ENCODE measurements at regions not wholly inside any gene's neighbourhood (a gene's known extent, or its start where the extent isn't known, plus 50 kb on each side); places are given as distances from the start of the nearest gene placed in this dataset.
"Not testable (repeated sequence)": the region's sequence is repeated elsewhere in the genome, so short reads cannot be mapped to it uniquely, and the experiment has no call there.

DNA sequence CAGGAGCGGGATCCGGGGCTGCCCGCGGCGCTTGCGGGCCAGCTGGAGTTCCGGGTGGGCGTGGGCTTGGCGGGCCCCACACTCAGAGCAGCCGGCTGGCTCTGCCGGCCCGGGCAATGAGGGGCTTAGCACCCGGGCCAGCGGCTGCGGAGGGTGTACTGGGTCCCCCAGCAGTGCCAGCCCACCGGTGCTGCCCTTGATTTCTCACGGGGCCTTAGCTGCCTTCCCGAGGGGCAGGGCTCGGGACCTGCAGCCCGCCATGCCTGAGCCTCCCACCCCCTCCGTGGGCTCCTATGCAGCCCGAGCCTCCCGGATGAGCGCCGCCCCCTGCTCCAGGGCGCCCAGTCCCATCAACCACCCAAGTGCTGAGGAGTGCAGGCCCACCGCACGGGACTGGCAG is 121.6 kb downstream of the FAM174A start:
- H3K27me3 Mint-ChIP-seq; H3K27ac ChIP-seq (ENCODE audit: low read depth, low read length); H3K4me3 Mint-ChIP-seq; POLR2A ChIA-PET; H3K27ac Mint-ChIP-seq; H3K4me1 ChIP-seq (ENCODE audit: insufficient read depth, low read length); DNase-seq; CTCF ChIA-PET; H3K9me3 ChIP-seq (ENCODE audit: low read length); H3K36me3 Mint-ChIP-seq; H3K27me3 ChIP-seq (ENCODE audit: insufficient read depth, low read length, poor library complexity, severe bottlenecking); H3K36me3 ChIP-seq (ENCODE audit: insufficient read depth, low read length); H3K4me3 ChIP-seq (ENCODE audit: low read length); H3K9me3 Mint-ChIP-seq: not testable (repeated sequence)
- H3K4me1 Mint-ChIP-seq = peaks cover 4 to 17% (median 14%) of the 10 kb centered on the region in 3 donors

DNA sequence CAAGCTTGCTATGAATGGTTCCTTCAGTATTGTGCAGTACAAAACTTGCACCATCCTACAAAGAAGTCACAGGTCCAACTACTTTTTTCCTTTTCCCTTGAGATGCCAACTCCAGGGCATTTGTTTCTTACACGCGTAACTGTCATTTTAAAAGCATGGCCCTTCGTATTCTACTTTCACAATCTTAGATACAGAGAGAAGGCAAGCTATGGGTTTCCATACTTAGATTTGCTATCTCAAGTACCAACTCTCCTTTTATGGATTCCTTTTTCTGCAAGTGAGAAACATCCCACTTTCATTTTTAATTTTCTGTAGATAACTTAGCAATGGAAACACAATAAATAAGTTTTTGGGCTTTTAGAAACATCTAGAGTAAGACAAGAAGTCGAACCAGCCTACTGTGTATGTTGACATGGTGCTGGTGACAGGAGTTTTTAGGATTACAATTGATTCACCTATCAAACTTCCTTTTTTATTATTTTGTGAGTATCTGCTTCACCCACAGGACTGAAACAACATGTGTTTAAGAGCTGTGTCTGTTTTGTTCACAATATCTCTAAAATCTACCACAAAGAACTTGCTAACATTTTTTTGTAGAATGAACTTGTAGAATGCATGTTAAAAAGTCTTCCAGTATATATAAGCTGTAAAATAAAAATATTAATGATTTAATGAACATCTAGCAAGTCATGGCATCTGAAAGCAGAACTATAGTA is 124.1 kb downstream of the FAM174A start:
- POLR2A ChIA-PET = no interaction called here
- Histone ChIP-seq H3K27me3 (ENCODE audit: insufficient read depth, low read length, poor library complexity, severe bottlenecking) (no peaks in the 10 kb centered on the region), H3K4me3 (ENCODE audit: low read length) (no peak overlapping the region), H3K36me3 (ENCODE audit: insufficient read depth, low read length) (no peaks in the 10 kb centered on the region), H3K9me3 (ENCODE audit: low read length) (no peaks in the 10 kb centered on the region), H3K27ac (ENCODE audit: low read depth, low read length) (no peak overlapping the region), H3K4me1 (ENCODE audit: insufficient read depth, low read length) (no peaks in the 10 kb centered on the region)
- Mint-ChIP-seq H3K36me3 (no peaks in the 10 kb centered on the region), H3K4me3 (no peak overlapping the region), H3K9me3 (no peaks in the 10 kb centered on the region), H3K27ac (peak overlapping the region in 1 of 8 donors; percentile 12), H3K27me3 (peaks cover 0 to 3% of the 10 kb centered on the region in 2 donors), H3K4me1 (peaks cover 4 to 17% (median 14%) of the 10 kb centered on the region in 3 donors)
- no peak for DNase-seq
- CTCF ChIA-PET = no interaction called here

DNA sequence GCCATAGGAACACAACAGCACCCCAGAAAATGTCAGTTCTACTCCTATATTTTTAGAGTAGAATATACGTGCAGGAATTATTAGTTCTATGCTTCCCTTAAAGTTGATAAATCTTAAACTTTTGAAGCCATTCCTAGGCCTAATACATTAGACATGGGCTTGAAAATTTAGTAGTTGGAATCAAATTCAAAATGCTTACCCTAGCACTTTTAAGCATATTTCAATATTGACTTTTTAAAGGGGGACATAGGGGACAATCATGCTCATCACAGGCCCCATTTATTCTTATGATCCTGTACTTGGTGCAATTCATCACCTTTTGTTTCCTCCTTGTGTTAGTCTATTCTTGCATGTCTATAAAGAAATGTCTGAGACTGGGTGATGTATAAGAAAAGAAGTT is 129.0 kb downstream of the FAM174A start:
- Mint-ChIP-seq H3K9me3 (no peaks in the 10 kb centered on the region), H3K4me1 (peaks cover 16 to 37% (median 37%) of the 10 kb centered on the region in 3 donors), H3K27ac (no peak overlapping the region), H3K27me3 (peaks cover 0 to 3% of the 10 kb centered on the region in 2 donors), H3K36me3 (no peaks in the 10 kb centered on the region), H3K4me3 (no peak overlapping the region)
- H3K4me3 ChIP-seq (ENCODE audit: low read length) = no peak overlapping the region
- H3K4me1 ChIP-seq (ENCODE audit: insufficient read depth, low read length) = peaks cover 5% of the 10 kb centered on the region
- no peaks in the 10 kb centered on the region for H3K27me3 ChIP-seq (ENCODE audit: insufficient read depth, low read length, poor library complexity, severe bottlenecking)
- DNase-seq = no peak
- H3K27ac ChIP-seq (ENCODE audit: low read depth, low read length) = no peak overlapping the region
- H3K36me3 ChIP-seq (ENCODE audit: insufficient read depth, low read length) = no peaks in the 10 kb centered on the region
- no peaks in the 10 kb centered on the region for H3K9me3 ChIP-seq (ENCODE audit: low read length)
- ChIA-PET CTCF (no interaction called here), POLR2A (no interaction called here)

DNA sequence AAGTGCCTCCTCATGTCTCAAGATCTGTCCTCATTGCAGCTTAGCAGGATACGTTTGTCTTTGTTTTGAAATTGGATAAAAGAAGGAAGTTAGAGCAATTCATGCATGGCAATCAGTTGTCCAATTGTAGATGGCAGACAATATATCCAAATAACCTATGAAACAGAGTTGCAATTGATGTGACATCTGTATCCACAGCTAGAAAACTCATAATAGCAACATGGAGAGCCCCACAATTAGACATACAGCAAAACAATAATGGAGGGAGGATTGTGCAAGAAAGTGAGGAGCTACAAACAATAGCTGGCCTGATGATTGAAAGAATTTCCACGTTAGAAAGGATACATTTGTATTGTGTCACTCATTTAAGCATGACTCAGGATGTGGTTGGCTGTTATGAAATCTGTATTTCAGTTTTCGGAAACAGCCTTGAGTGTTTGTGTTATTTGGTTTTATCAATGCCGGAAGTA is 132.0 kb downstream of the FAM174A start:
- Histone ChIP-seq H3K4me1 (ENCODE audit: insufficient read depth, low read length) (peaks cover 5% of the 10 kb centered on the region), H3K27ac (ENCODE audit: low read depth, low read length) (no peak overlapping the region), H3K36me3 (ENCODE audit: insufficient read depth, low read length) (no peaks in the 10 kb centered on the region), H3K9me3 (ENCODE audit: low read length) (no peaks in the 10 kb centered on the region), H3K4me3 (ENCODE audit: low read length) (no peak overlapping the region), H3K27me3 (ENCODE audit: insufficient read depth, low read length, poor library complexity, severe bottlenecking) (no peaks in the 10 kb centered on the region)
- peaks cover 0 to 2% of the 10 kb centered on the region in 2 donors for H3K27me3 Mint-ChIP-seq
- H3K4me1 Mint-ChIP-seq = peaks cover 12 to 27% (median 27%) of the 10 kb centered on the region in 3 donors
- ChIA-PET POLR2A (interaction anchor here (0.6 to 1.0 kb wide), 3 partner anchors 185 to 236 kb away, joined by 3 to 5 read pairs (median 4); partner anchors contain the start of gene ST8SIA4), CTCF (interaction anchor here (1.2 kb wide), 1 partner anchor 10 kb away, joined by 3 read pairs; no protein-coding TSS in a partner anchor)
- peak in 2 of 5 donors; percentile 24 to 39 for DNase-seq
- peaks cover 0 to 8% (median 2%) of the 10 kb centered on the region in 3 donors for H3K36me3 Mint-ChIP-seq
- peak overlapping the region in 5 of 8 donors; percentile 2 to 81 (median 18) for H3K27ac Mint-ChIP-seq
- peak overlapping the region in 4 of 7 donors; percentile 0 to 17 (median 2) for H3K4me3 Mint-ChIP-seq
- peaks cover 0 to 4% (median 0%) of the 10 kb centered on the region in 5 donors for H3K9me3 Mint-ChIP-seq

DNA sequence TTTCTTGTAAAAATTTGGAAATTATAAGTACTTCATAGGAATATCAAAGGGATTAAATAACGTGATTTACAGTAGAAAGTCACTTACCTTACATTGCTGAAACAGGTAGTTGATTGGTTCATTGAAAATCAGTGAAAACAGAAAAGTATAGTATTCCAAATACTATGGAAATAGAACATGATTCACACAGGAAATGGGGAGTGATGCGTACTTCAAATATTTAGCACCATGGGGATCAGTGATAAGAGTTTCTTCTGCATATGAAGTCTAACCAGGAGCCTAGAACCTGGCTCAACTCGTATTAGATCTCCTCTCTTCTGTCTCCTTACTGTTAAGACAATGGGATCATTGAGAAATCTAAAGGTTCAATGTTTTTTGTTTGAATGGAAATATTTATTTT is 133.3 kb downstream of the FAM174A start:
- peaks cover 0 to 2% of the 10 kb centered on the region in 2 donors for H3K27me3 Mint-ChIP-seq
- H3K27ac ChIP-seq (ENCODE audit: low read depth, low read length) = no peak overlapping the region
- no peaks in the 10 kb centered on the region for H3K9me3 ChIP-seq (ENCODE audit: low read length)
- H3K9me3 Mint-ChIP-seq = peaks cover 0 to 4% (median 0%) of the 10 kb centered on the region in 5 donors
- H3K36me3 ChIP-seq (ENCODE audit: insufficient read depth, low read length) = no peaks in the 10 kb centered on the region
- H3K36me3 Mint-ChIP-seq = peaks cover 0 to 11% (median 2%) of the 10 kb centered on the region in 3 donors
- CTCF ChIA-PET = no interaction called here
- peaks cover 12 to 27% (median 27%) of the 10 kb centered on the region in 3 donors for H3K4me1 Mint-ChIP-seq
- H3K4me1 ChIP-seq (ENCODE audit: insufficient read depth, low read length) = peaks cover 5% of the 10 kb centered on the region
- no peak for DNase-seq
- H3K4me3 Mint-ChIP-seq = no peak overlapping the region
- POLR2A ChIA-PET = no interaction called here
- no peak overlapping the region for H3K4me3 ChIP-seq (ENCODE audit: low read length)
- no peaks in the 10 kb centered on the region for H3K27me3 ChIP-seq (ENCODE audit: insufficient read depth, low read length, poor library complexity, severe bottlenecking)
- H3K27ac Mint-ChIP-seq = no peak overlapping the region

DNA sequence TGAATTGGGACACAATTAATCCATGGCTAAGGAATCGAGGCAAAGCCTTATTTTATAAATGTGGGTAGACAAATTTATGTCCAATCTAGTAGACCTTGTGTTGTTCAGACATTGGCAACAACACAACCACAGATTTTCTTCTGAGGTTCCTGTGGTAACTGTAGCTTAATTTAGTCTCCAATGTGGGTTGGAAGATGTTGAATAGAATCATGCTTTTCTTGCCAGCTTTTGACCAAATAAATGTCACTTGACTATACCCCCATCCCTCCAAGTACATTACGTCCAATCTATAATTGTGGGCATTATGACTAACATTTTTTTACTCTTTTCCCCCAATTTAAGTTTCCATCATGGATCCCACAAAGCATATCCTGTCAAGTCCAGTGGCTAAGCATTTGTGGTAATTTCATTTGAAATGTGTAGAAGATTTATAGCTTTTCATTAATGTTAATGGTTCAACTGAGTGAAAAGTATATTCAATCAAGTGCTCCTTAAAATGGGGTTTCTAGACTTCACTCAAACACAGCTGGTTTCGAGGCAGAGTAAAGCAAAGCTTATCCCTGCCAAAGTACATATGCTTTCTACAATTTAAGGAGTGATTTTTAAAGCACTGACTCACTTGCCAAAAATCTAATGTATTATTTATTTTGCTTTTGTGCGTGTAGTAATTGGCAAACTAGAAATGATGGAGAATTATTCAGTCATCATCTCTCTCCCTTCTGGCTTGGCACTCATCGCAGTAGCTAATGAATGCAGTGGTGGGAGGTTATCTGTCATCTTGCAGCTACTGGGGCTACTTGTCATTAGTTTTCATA is 141.8 kb downstream of the FAM174A start:
- POLR2A ChIA-PET = no interaction called here
- H3K36me3 Mint-ChIP-seq = peaks cover 0 to 27% (median 1%) of the 10 kb centered on the region in 3 donors
- Histone ChIP-seq H3K27ac (ENCODE audit: low read depth, low read length) (no peak overlapping the region), H3K4me1 (ENCODE audit: insufficient read depth, low read length) (no peaks in the 10 kb centered on the region), H3K9me3 (ENCODE audit: low read length) (no peaks in the 10 kb centered on the region), H3K36me3 (ENCODE audit: insufficient read depth, low read length) (no peaks in the 10 kb centered on the region), H3K4me3 (ENCODE audit: low read length) (no peak overlapping the region), H3K27me3 (ENCODE audit: insufficient read depth, low read length, poor library complexity, severe bottlenecking) (no peaks in the 10 kb centered on the region)
- CTCF ChIA-PET = interaction anchor here (0.8 to 1.1 kb wide), 2 partner anchors 10 to 12 kb away, joined by 3 read pairs; no protein-coding TSS in a partner anchor
- no peak for DNase-seq
- H3K27ac Mint-ChIP-seq = no peak overlapping the region
- no peaks in the 10 kb centered on the region for H3K27me3 Mint-ChIP-seq
- H3K9me3 Mint-ChIP-seq = peaks cover 4 to 20% (median 10%) of the 10 kb centered on the region in 5 donors
- peaks cover 4 to 12% (median 11%) of the 10 kb centered on the region in 3 donors for H3K4me1 Mint-ChIP-seq
- no peak overlapping the region for H3K4me3 Mint-ChIP-seq

DNA sequence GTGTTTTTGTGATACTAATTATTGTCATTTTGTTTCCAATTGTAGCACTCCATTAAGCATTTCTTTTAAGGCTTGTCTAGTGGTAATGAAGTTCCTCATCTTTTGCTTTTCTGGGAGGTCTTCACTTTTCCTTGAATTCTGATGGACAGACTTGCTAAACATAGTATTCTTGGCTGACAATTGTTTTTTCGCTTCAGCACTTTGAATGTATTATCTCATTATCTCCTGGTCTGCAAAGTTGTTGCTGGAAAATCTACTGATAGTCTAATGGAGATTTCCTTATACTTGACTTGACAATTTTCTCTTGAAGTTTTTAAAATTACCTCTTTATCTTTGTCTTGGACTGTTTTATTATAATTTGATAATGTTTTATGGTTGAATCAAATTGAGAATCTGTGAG is 147.5 kb downstream of the FAM174A start:
- Histone ChIP-seq H3K36me3 (ENCODE audit: insufficient read depth, low read length) (no peaks in the 10 kb centered on the region), H3K27ac (ENCODE audit: low read depth, low read length) (no peak overlapping the region), H3K27me3 (ENCODE audit: insufficient read depth, low read length, poor library complexity, severe bottlenecking) (no peaks in the 10 kb centered on the region), H3K4me1 (ENCODE audit: insufficient read depth, low read length) (no peaks in the 10 kb centered on the region), H3K4me3 (ENCODE audit: low read length) (no peak overlapping the region), H3K9me3 (ENCODE audit: low read length) (peaks cover 3% of the 10 kb centered on the region)
- peaks cover 0 to 4% of the 10 kb centered on the region in 2 donors for H3K27me3 Mint-ChIP-seq
- no peak for DNase-seq
- peaks cover 0 to 5% (median 0%) of the 10 kb centered on the region in 3 donors for H3K4me1 Mint-ChIP-seq
- H3K36me3 Mint-ChIP-seq = peaks cover 0 to 47% (median 4%) of the 10 kb centered on the region in 3 donors
- H3K4me3 Mint-ChIP-seq = no peak overlapping the region
- peaks cover 27 to 39% (median 31%) of the 10 kb centered on the region in 5 donors for H3K9me3 Mint-ChIP-seq
- CTCF ChIA-PET = no interaction called here
- H3K27ac Mint-ChIP-seq = no peak overlapping the region
- POLR2A ChIA-PET = no interaction called here

DNA sequence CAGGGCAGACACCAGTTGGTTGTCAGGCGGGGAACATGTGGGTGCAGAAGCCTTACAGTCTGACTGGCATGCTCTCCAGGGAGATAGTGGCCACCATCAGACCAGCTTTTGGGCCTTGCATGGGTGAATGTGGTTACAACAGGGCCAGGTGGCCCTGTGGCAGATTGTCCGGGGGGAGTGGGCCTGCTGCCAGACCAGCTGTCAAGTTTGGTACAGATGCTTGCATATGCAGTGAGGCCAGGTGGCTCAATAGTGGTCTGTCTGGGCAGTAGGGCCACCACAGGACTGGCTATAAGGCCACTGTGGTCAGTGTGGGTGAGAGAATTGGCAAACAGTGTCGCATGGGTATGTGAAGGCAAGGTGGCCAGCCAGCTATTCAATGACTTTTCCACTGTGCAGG is 148.7 kb downstream of the FAM174A start:
- H3K4me3 Mint-ChIP-seq = no peak overlapping the region
- H3K27ac ChIP-seq (ENCODE audit: low read depth, low read length) = no peak overlapping the region
- H3K36me3 Mint-ChIP-seq = peaks cover 0 to 51% (median 4%) of the 10 kb centered on the region in 3 donors
- ChIA-PET POLR2A (no interaction called here), CTCF (no interaction called here)
- H3K27me3 ChIP-seq (ENCODE audit: insufficient read depth, low read length, poor library complexity, severe bottlenecking) = no peaks in the 10 kb centered on the region
- peaks cover 0 to 4% of the 10 kb centered on the region in 2 donors for H3K27me3 Mint-ChIP-seq
- no peak overlapping the region for H3K27ac Mint-ChIP-seq
- peaks cover 0 to 5% (median 0%) of the 10 kb centered on the region in 3 donors for H3K4me1 Mint-ChIP-seq
- no peaks in the 10 kb centered on the region for H3K36me3 ChIP-seq (ENCODE audit: insufficient read depth, low read length)
- peaks cover 27 to 35% (median 31%) of the 10 kb centered on the region in 5 donors for H3K9me3 Mint-ChIP-seq
- H3K9me3 ChIP-seq (ENCODE audit: low read length) = peaks cover 3% of the 10 kb centered on the region
- H3K4me3 ChIP-seq (ENCODE audit: low read length) = no peak overlapping the region
- H3K4me1 ChIP-seq (ENCODE audit: insufficient read depth, low read length) = no peaks in the 10 kb centered on the region
- no peak for DNase-seq

Data from CD8-positive, alpha-beta memory T cell (primary cell).